HCT116 (cell line): ENCODE measurements at regions not wholly inside any gene's neighbourhood (a gene's known extent, or its start where the extent isn't known, plus 50 kb on each side); places are given as distances from the start of the nearest gene placed in this dataset.

Source experiments
- ATAC-seq: fragments of 200-7000 bp; cut with Tn5 transposase; 2 replicates; pipeline ENCODE4 v1.9.1; 2020; ENCODE audit warnings: mild to moderate bottlenecking, moderate library complexity
- BruUV-seq: library from RNA; stranded (reverse); fragments of 400-500 nt; replicated peaks from 2 replicates; lab custom pipeline; 2021; lab: Mats Ljungman, UMichigan
- CTCF ChIA-PET: fragments of 300-600 bp; sonication (Branson Sonifier 250); formaldehyde crosslinking; loops from one replicate; lab custom pipeline; 2021; ENCODE audit warnings: antibody characterized with exemption; lab: Charles Lee
- POLR2A ChIA-PET: fragments of 300-600, 350-600 bp; sonication (Branson Sonifier 250); formaldehyde crosslinking; loops from one replicate; lab custom pipeline; 2021; ENCODE audit warnings: antibody characterized with exemption; lab: Charles Lee
- RAD21 ChIA-PET, 2 experiments: fragments of 300-600 bp; sonication (Branson Sonifier 250); formaldehyde crosslinking; loops; one replicate each; lab custom pipeline; 2023; ENCODE audit warnings: low total read pairs in 2 of 2; ENCODE audit not compliant: uncharacterized antibody in 2 of 2, unreplicated experiment in 2 of 2, low non-redundant PET in 1 of 2; lab: Charles Lee
- DNase-seq: peaks from one replicate; pipeline ENCODE4 v3.0.0-alpha.2; 2010; ENCODE audit warnings: low read depth, low spot score
- H2AFZ ChIP-seq: fragments of 200-600 bp; shearing (Covaris generic), sonication (generic); 2 replicates; pipeline ENCODE4 v1.6.1; 2017; ENCODE audit warnings: low read depth, mixed run types, mixed read lengths, antibody characterized with exemption, low read length; ENCODE audit not compliant: poor library complexity, severe bottlenecking
- H3K27ac ChIP-seq: 2 replicates; pipeline ENCODE4 v1.5.1; 2012; ENCODE audit warnings: low read depth, low read length
- H3K27me3 ChIP-seq: fragments of 200-600 bp; sonication (generic); 2 replicates; pipeline ENCODE4 v1.6.1; 2016; ENCODE audit warnings: mixed run types, low read length, mixed read lengths; ENCODE audit not compliant: insufficient read depth
- H3K36me3 ChIP-seq, 2 experiments: fragments of 200-500 bp in 1 of 2; fragments of 200-600 bp in 1 of 2; sonication (Bioruptor generic) in 1 of 2; sonication (generic) in 1 of 2; 2 replicates each; pipeline versions ENCODE4 v1.5.1 to v1.6.1; 2014 to 2016; ENCODE audit warnings: low read length in 2 of 2, inconsistent platforms in 1 of 2, mixed read lengths in 1 of 2, mixed run types in 1 of 2; ENCODE audit not compliant: insufficient read depth in 2 of 2, control insufficient read depth in 1 of 2
- H3K4me1 ChIP-seq, 2 experiments: fragments of 200-600 bp in 1 of 2; sonication (generic) in 1 of 2; 2 replicates each; pipeline versions ENCODE4 v1.5.1 to v1.6.1; 2012 to 2017; ENCODE audit warnings: low read length in 2 of 2, inconsistent platforms in 1 of 2, mild to moderate bottlenecking in 1 of 2, mixed read lengths in 1 of 2, mixed run types in 1 of 2, moderate library complexity in 1 of 2; ENCODE audit not compliant: insufficient read depth in 2 of 2, control insufficient read depth in 1 of 2
- H3K4me2 ChIP-seq: fragments of 200-600 bp; sonication (generic); 2 replicates; pipeline ENCODE4 v1.6.1; 2017; ENCODE audit warnings: mixed run types, low read length, mixed read lengths
- H3K4me3 ChIP-seq, 2 experiments: fragments of 200-600 bp in 1 of 2; sonication (generic) in 1 of 2; replicated peaks in 1 of 2; 2 replicates each; pipeline ENCODE4 v1.5.1; 2011 to 2016; ENCODE audit warnings: low read length in 2 of 2, control low read depth in 1 of 2, low read depth in 1 of 2, mild to moderate bottlenecking in 1 of 2, mixed read lengths in 1 of 2, mixed run types in 1 of 2
- H3K79me2 ChIP-seq: fragments of 200-600 bp; sonication (generic); 2 replicates; pipeline ENCODE4 v1.6.1; 2017; ENCODE audit warnings: mild to moderate bottlenecking, mixed run types, low read length, moderate library complexity, mixed read lengths; ENCODE audit not compliant: insufficient read depth
- H3K9ac ChIP-seq: fragments of 200-600 bp; sonication (generic); 2 replicates; pipeline ENCODE4 v1.6.1; 2016; ENCODE audit warnings: low read length, mixed read lengths
- H3K9me2 ChIP-seq: fragments of 200-600 bp; sonication (generic), shearing (Covaris generic); 2 replicates; pipeline ENCODE4 v1.6.1; 2017; ENCODE audit warnings: mixed run types, mild to moderate bottlenecking, moderate library complexity; ENCODE audit not compliant: insufficient read depth
- H3K9me3 ChIP-seq, 2 experiments: fragments of 200-500 bp in 1 of 2; fragments of 200-600 bp in 1 of 2; sonication (Bioruptor generic) in 1 of 2; sonication (generic) in 1 of 2; 2 replicates each; pipeline ENCODE4 v1.6.1; 2014 to 2017; ENCODE audit warnings: low read length in 2 of 2, mixed read lengths in 2 of 2, inconsistent platforms in 1 of 2, low read depth in 1 of 2, mild to moderate bottlenecking in 1 of 2, mixed run types in 1 of 2, moderate library complexity in 1 of 2; ENCODE audit not compliant: control insufficient read depth in 1 of 2, insufficient read depth in 1 of 2
- H4K20me1 ChIP-seq: fragments of 200-600 bp; sonication (generic), shearing (Covaris generic); 2 replicates; pipeline ENCODE4 v1.6.1; 2017; ENCODE audit warnings: mixed run types, mild to moderate bottlenecking, moderate library complexity; ENCODE audit not compliant: insufficient read depth
- CEBPB ChIP-seq: IDR thresholded peaks from 2 replicates; pipeline ENCODE4 v1.6.1; 2012; ENCODE audit warnings: low read depth
- CTCF ChIP-seq, 3 experiments: fragments of 200-600 bp in 1 of 3; sonication (generic) in 1 of 3; IDR thresholded peaks in 2 of 3; conservative IDR thresholded peaks in 1 of 3; 2 replicates each; pipeline ENCODE4 v1.5.1; 2012 to 2017; ENCODE audit warnings: low read depth in 2 of 3, low read length in 2 of 3, antibody characterized with exemption in 1 of 3, borderline replicate concordance in 1 of 3, control low read depth in 1 of 3, mild to moderate bottlenecking in 1 of 3, mixed read lengths in 1 of 3, mixed run types in 1 of 3, moderate library complexity in 1 of 3; ENCODE audit not compliant: insufficient read depth in 1 of 3
- ELF1 ChIP-seq: IDR thresholded peaks from 2 replicates; pipeline ENCODE4 v1.6.1; 2012; ENCODE audit warnings: low read depth, borderline replicate concordance
- EZH2 ChIP-seq: fragments of 200-600 bp; sonication (generic); IDR thresholded peaks from 2 replicates; pipeline ENCODE4 v1.6.1; 2017; ENCODE audit warnings: antibody characterized with exemption, mixed run types
- FOSL1 ChIP-seq: IDR thresholded peaks from 2 replicates; pipeline ENCODE4 v1.6.1; 2012; ENCODE audit warnings: low read depth
- JUND ChIP-seq: IDR thresholded peaks from 2 replicates; pipeline ENCODE4 v1.6.1; 2012
- POLR2AphosphoS5 ChIP-seq: IDR thresholded peaks from 2 replicates; pipeline ENCODE4 v1.6.1; 2011; ENCODE audit warnings: mild to moderate bottlenecking, low read depth, low read length, moderate library complexity
- RAD21 ChIP-seq: IDR thresholded peaks from 2 replicates; pipeline ENCODE4 v1.6.1; 2012; ENCODE audit warnings: low read depth, mild to moderate bottlenecking
- REST ChIP-seq: IDR thresholded peaks from 2 replicates; pipeline ENCODE4 v1.6.1; 2012; ENCODE audit warnings: low read depth
- SP1 ChIP-seq: IDR thresholded peaks from 2 replicates; pipeline ENCODE4 v1.6.1; 2012; ENCODE audit warnings: low read depth
- SRF ChIP-seq: IDR thresholded peaks from 2 replicates; pipeline ENCODE4 v1.6.1; 2012; ENCODE audit warnings: low read depth
- YY1 ChIP-seq: IDR thresholded peaks from 2 replicates; pipeline ENCODE4 v1.6.1; 2011; ENCODE audit warnings: low read length, low read depth, moderate library complexity, mild to moderate bottlenecking; ENCODE audit not compliant: insufficient replicate concordance; ENCODE audit errors: extremely low read depth
- intact Hi-C: fragments of 100-400 bp; cut with micrococcal nuclease; formaldehyde crosslinking; loops from 2 replicates; pipeline ENCODE4 v1.10.0; 2022

- ATAC-seq, result no peak
- H3K9ac ChIP-seq, result no peak overlapping the region
- TF ChIP-seq CEBPB (no peak), REST (no peak), SP1 (no peak), RAD21 (no peak), SRF (no peak), POLR2AphosphoS5 (no peak), EZH2 (no peak), YY1 (no peak), FOSL1 (no peak), JUND (no peak), CTCF (IDR thresholded peaks at IDR 0.05 in 2 of 3, conservative IDR thresholded peaks at IDR 0.05 in 1 of 3; ENCODE audit: borderline replicate concordance in 1 of 3, insufficient read depth in 1 of 3, low read depth in 2 of 3, low read length in 2 of 3) (no peak), ELF1 (no peak)
- no peak for DNase-seq
- CTCF ChIA-PET, result no interaction called here
- no peaks in the 10 kb centered on the region for H3K9me2 ChIP-seq
- no peaks in the 10 kb centered on the region for H3K27me3 ChIP-seq
- no peaks in the 10 kb centered on the region for H3K36me3 ChIP-seq
- RAD21 ChIA-PET, result no interaction called here
- H3K4me2 ChIP-seq, result no peak overlapping the region
- no peak overlapping the region for H3K27ac ChIP-seq
- H3K9me3 ChIP-seq, result peaks cover 0 to 17% of the 10 kb centered on the region in 2 experiments; a peak in 2 of 4 replicates
- no peak overlapping the region for H2AFZ ChIP-seq
- BruUV-seq, result no TSS peak
- no peaks in the 10 kb centered on the region for H3K79me2 ChIP-seq
- H3K4me1 ChIP-seq, result no peaks in the 10 kb centered on the region
- no peak overlapping the region for H3K4me3 ChIP-seq
- intact Hi-C loops, result no loop called here
- H4K20me1 ChIP-seq, result no peaks in the 10 kb centered on the region
- POLR2A ChIA-PET, result no interaction called here
Observed at GRCh38 chr5:3888310-3888709, 292.7 kb downstream of the IRX1 start.
